ENCODE measurements at regions not wholly inside any gene's neighbourhood (a gene's known extent, or its start where the extent isn't known, plus 50 kb on each side); places are given as distances from the start of the nearest gene placed in this dataset.

DNA sequence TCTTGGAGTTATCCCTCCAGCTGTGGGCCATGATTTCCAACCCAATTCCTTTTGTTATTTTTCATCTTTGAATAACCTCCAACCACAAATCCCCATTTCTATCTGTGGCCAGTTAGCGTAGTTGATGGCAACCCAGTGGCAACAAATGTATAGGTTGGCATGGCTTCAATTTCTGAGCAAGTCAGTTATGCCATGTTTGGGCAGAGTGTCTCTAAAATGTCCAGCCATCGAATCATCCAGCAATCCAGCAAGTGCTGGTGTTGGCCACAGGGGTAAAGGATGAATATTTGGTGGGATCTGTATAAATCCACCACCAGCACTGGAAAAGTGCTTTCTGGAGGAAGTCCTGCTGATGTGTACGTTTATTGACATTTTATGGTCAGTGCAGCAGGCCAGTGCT is 233.3 kb downstream of the MYLK4 start:
- TF ChIP-seq, protein P1, sequence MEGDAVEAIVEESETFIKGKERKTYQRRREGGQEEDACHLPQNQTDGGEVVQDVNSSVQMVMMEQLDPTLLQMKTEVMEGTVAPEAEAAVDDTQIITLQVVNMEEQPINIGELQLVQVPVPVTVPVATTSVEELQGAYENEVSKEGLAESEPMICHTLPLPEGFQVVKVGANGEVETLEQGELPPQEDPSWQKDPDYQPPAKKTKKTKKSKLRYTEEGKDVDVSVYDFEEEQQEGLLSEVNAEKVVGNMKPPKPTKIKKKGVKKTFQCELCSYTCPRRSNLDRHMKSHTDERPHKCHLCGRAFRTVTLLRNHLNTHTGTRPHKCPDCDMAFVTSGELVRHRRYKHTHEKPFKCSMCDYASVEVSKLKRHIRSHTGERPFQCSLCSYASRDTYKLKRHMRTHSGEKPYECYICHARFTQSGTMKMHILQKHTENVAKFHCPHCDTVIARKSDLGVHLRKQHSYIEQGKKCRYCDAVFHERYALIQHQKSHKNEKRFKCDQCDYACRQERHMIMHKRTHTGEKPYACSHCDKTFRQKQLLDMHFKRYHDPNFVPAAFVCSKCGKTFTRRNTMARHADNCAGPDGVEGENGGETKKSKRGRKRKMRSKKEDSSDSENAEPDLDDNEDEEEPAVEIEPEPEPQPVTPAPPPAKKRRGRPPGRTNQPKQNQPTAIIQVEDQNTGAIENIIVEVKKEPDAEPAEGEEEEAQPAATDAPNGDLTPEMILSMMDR (IDR thresholded peaks at IDR 0.05 in 8 of 11, conservative IDR thresholded peaks at IDR 0.05 in 3 of 11): no peak
- TF ChIP-seq POLR2A (IDR thresholded peaks at IDR 0.05) (no peak), POLR2AphosphoS5 (IDR thresholded peaks at IDR 0.05) (no peak)
- H3K4me1 ChIP-seq: peaks cover 0 to 5% (median 0%) of the 10 kb centered on the region in 6 donors
- H3K27ac ChIP-seq: no peak overlapping the region
- no peak for DNase-seq
- intact Hi-C loops (cut with DNase I; ENCODE audit: low total_unique reads): no loop called here
- no peaks in the 10 kb centered on the region for H3K36me3 ChIP-seq
- H3K27me3 ChIP-seq (replicated peaks in 1 of 7): peaks cover 0 to 30% (median 0%) of the 10 kb centered on the region in 7 donors
- H3K4me3 ChIP-seq: no peak overlapping the region
- WGBS, 5 donors: 77 to 83% (median 81%) methylated on average over 3 of the region's 3 CpGs
- peaks cover 0 to 27% (median 15%) of the 10 kb centered on the region in 8 donors for H3K9me3 ChIP-seq

DNA sequence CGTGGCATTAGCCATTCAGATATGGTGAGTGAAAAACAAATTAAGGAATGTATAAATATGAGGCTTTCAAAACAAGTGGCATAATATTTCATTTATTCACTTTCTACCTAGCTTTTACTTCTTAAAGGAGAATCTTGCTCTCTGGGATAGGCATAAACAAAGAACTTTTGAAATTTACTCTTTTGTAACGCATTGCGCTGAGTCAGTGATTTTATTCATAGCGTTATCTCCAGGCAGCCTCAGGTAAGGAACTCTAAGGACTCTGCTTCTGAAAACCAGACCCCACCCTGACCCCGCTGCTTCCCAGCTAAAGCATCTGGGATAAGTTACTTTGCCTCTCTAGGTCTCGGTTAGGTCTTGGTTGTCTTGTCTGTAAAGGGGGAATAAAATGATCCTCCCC is 234.7 kb downstream of the MYLK4 start:
- Histone ChIP-seq H3K4me3 (no peak overlapping the region), H3K9me3 (peaks cover 0 to 26% (median 15%) of the 10 kb centered on the region in 8 donors), H3K36me3 (no peaks in the 10 kb centered on the region), H3K4me1 (no peaks in the 10 kb centered on the region), H3K27ac (no peak overlapping the region), H3K27me3 (replicated peaks in 1 of 7) (peaks cover 0 to 27% (median 0%) of the 10 kb centered on the region in 7 donors)
- WGBS, 5 donors: 89 to 96% (median 90%) methylated on average over 6 of the region's 6 CpGs
- intact Hi-C loops (cut with DNase I; ENCODE audit: low total_unique reads): no loop called here
- no peak for DNase-seq
- no peak for TF ChIP-seq POLR2AphosphoS5 (IDR thresholded peaks at IDR 0.05)
- TF ChIP-seq, protein P1 (IDR thresholded peaks at IDR 0.05 in 8 of 11, conservative IDR thresholded peaks at IDR 0.05 in 3 of 11): no peak
- TF ChIP-seq POLR2A (IDR thresholded peaks at IDR 0.05): no peak

DNA sequence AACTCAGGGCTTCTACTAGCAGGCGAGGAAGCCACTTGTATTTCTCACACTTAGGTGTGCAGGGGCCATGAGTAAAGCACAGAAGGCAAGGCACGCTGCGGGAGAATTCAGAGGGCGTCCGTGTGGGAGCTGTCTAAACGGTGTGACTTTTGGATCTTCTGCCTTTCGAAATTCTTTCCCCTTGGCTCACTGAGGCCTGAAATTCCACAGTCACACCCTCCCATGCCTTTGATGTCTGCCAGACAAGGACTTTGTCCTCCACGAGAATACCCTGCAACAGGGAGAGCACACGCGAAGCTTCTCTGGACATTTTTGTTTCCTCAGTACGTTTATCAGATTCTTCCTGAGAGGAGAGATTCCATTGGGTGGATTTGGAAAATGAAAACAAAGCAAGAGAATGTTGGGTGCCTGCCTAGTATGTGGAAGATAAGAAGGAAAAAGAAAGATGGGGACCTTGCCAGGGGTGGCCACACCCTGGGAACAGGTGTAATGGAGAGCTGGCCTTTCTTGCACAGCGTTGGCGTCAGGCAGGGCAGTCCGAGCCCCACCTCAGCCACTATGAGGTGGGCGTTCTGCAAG is 235.7 kb downstream of the MYLK4 start:
- WGBS, 5 donors: 82 to 91% (median 87%) methylated on average over 15 of the region's 15 CpGs
- peaks cover 0 to 17% (median 11%) of the 10 kb centered on the region in 8 donors for H3K9me3 ChIP-seq
- H3K36me3 ChIP-seq: no peaks in the 10 kb centered on the region
- no peak for DNase-seq
- intact Hi-C loops (cut with DNase I; ENCODE audit: low total_unique reads): no loop called here
- TF ChIP-seq, protein P1 (IDR thresholded peaks at IDR 0.05 in 8 of 11, conservative IDR thresholded peaks at IDR 0.05 in 3 of 11): no peak
- TF ChIP-seq POLR2AphosphoS5 (IDR thresholded peaks at IDR 0.05) (no peak), POLR2A (IDR thresholded peaks at IDR 0.05) (no peak)
- no peak overlapping the region for H3K27ac ChIP-seq
- no peak overlapping the region for H3K4me3 ChIP-seq
- H3K27me3 ChIP-seq (replicated peaks in 1 of 7): peaks cover 0 to 28% (median 0%) of the 10 kb centered on the region in 7 donors
- no peaks in the 10 kb centered on the region for H3K4me1 ChIP-seq

DNA sequence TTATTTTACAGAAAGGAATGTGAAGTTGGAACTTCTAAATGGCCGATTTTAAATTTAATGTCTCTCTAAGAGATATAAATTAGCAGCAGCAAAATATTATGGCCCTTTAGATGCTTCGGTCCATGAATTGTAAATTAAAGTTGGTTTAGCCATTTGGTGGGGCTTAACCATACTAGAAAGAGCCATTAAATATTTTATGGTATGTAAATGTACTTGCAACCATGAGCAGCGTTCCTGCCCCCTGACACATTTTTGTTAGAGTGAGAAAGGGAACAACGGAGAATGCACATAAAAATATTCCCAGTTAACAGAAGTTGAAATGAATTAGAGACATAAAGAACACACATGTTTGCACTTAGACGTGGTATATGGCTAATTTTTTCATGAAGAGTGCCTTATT is 237.9 kb downstream of the MYLK4 start:
- intact Hi-C loops (cut with DNase I; ENCODE audit: low total_unique reads): no loop called here
- H3K36me3 ChIP-seq: no peaks in the 10 kb centered on the region
- TF ChIP-seq POLR2A (IDR thresholded peaks at IDR 0.05) (no peak), POLR2AphosphoS5 (IDR thresholded peaks at IDR 0.05) (no peak)
- TF ChIP-seq, protein P1 (IDR thresholded peaks at IDR 0.05 in 8 of 11, conservative IDR thresholded peaks at IDR 0.05 in 3 of 11): no peak
- no peaks in the 10 kb centered on the region for H3K4me1 ChIP-seq
- no peak overlapping the region for H3K4me3 ChIP-seq
- H3K27me3 ChIP-seq (replicated peaks in 1 of 7): peaks cover 0 to 48% (median 2%) of the 10 kb centered on the region in 7 donors
- WGBS, 5 donors: 82 to 86% (median 85%) methylated on average over 5 of the region's 5 CpGs
- no peak overlapping the region for H3K27ac ChIP-seq
- H3K9me3 ChIP-seq: no peaks in the 10 kb centered on the region
- DNase-seq: no peak
